ENCODE measurements at regions not wholly inside any gene's neighbourhood (a gene's known extent, or its start where the extent isn't known, plus 50 kb on each side); places are given as distances from the start of the nearest gene placed in this dataset.

GRCh38 chr13:107332188-107332587 lies 764.3 kb upstream of the ARGLU1 start:
- Histone ChIP-seq H3K27ac (ENCODE audit: insufficient read depth, low read depth, low read length) (no peak overlapping the region), H3K4me1 (ENCODE audit: control insufficient read depth, extremely low read depth, insufficient read depth, low read length) (no peaks in the 10 kb centered on the region), H3K4me3 (replicated peaks in 1 of 3; ENCODE audit: insufficient read depth in 1 of 3, low read depth in 1 of 3, low read length in 3 of 3) (no peak overlapping the region), H2AFZ (ENCODE audit: low read depth, low read length) (no peak overlapping the region), H3K9me3 (replicated peaks; ENCODE audit: control insufficient read depth, insufficient read depth, low read length) (no peaks in the 10 kb centered on the region), H3K4me2 (ENCODE audit: insufficient read depth, low read length) (no peak overlapping the region), H3K36me3 (ENCODE audit: control insufficient read depth in 2 of 2, extremely low read depth in 1 of 2, insufficient read depth in 2 of 2, low read length in 2 of 2) (no peaks in the 10 kb centered on the region), H3K9me1 (replicated peaks; ENCODE audit: control insufficient read depth, extremely low read depth, insufficient read depth, low read length) (no peaks in the 10 kb centered on the region), H4K20me1 (replicated peaks; ENCODE audit: control insufficient read depth, extremely low read depth, insufficient read depth, low read length) (no peaks in the 10 kb centered on the region), H3K9ac (replicated peaks; ENCODE audit: extremely low read depth, insufficient read depth, low read length) (no peak overlapping the region), H3K27me3 (ENCODE audit: control insufficient read depth in 2 of 2, insufficient read depth in 2 of 2, low read length in 2 of 2) (no peaks in the 10 kb centered on the region), H3K79me2 (ENCODE audit: control insufficient read depth, insufficient read depth, low read length) (no peaks in the 10 kb centered on the region)
- intact Hi-C loops (cut with micrococcal nuclease) (no loop called here), dilution Hi-C loops (cut with MboI; ENCODE audit: extremely low pct_ligation_motif_present, low sequenced_read_pairs) (no loop called here)
- DNase-seq (ENCODE audit: low read depth, low spot score), result no peak
- no peak for TF ChIP-seq MYC (IDR thresholded peaks at IDR 0.05; ENCODE audit: low read depth, low read length)
- TF ChIP-seq CTCF (IDR thresholded peaks at IDR 0.05; ENCODE audit: extremely low read depth in 1 of 2, insufficient read depth in 1 of 2, low read depth in 1 of 2, low read length in 2 of 2), result no peak
- TF ChIP-seq EZH2 (IDR thresholded peaks at IDR 0.05; ENCODE audit: borderline replicate concordance, low read depth, low read length, severe bottlenecking), result no peak
- TF ChIP-seq FOS (IDR thresholded peaks at IDR 0.05; ENCODE audit: borderline replicate concordance, insufficient read depth, low read length), result no peak
- no peak for TF ChIP-seq MAX (IDR thresholded peaks at IDR 0.05; ENCODE audit: insufficient read depth, insufficient read length)
- no peak for TF ChIP-seq POLR2AphosphoS5 (IDR thresholded peaks at IDR 0.05; ENCODE audit: insufficient read depth, low read depth, low read length)
- TF ChIP-seq POLR2A (IDR thresholded peaks at IDR 0.05; ENCODE audit: low read depth, low read length), result no peak
- no peak for TF ChIP-seq GATA2 (IDR thresholded peaks at IDR 0.05; ENCODE audit: insufficient read depth, insufficient read length, low read depth, low read length)
- BruUV-seq (replicated peaks), result no TSS peak
- no peak for FAIRE-seq
- CTCF ChIA-PET, result no interaction called here
- POLR2A ChIA-PET, result no interaction called here
